ENCODE measurements at regions not wholly inside any gene's neighbourhood (a gene's known extent, or its start where the extent isn't known, plus 50 kb on each side); places are given as distances from the start of the nearest gene placed in this dataset.

DNA sequence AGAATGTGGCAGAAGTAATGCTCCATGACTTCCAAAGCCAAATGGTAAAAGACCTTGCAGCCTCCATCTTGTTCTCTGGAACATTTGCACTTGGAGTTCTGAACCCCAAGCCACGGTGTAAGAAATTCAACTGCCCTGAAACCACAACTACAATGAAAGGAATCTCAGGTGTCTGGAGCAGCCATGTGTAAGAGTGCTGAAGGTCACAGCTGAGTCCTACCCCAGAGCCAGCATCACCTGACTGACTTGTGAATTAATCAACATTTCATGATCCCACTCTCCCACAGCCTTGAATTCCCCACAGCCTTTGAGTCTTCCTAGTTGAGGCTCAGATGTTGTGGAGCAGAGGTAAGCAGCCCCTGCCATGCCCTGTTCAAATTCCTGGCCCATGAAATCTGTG, 192.8 kb upstream of the CAMK1G start:
- no peak for DNase-seq

DNA sequence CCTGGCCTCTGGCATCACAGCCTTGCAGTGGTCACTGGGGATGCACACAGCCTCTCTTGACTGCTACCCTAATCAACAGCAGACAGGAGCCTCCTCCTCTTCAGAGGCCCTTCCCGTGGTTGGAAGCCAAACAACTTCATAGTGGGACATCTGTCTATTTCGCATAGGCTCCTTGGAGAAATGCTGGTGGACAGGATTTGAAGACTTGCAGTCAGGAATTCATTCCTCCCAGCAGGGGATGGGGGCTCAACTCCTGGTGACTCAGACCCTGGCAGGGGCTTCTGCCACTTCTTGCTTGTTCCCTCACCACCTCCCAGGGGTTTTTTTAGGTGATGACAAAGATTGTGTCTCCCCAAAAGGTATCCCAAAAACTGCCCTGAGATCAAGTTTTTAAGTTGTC, 191.7 kb upstream of the CAMK1G start:
- DNase-seq = no peak

- no peak for DNase-seq
Observed at GRCh38 chr1:209395169-209395568, 188.3 kb upstream of the CAMK1G start.

- peak; percentile 57 for DNase-seq
Observed at GRCh38 chr1:209397371-209397770, 186.1 kb upstream of the CAMK1G start.

DNA sequence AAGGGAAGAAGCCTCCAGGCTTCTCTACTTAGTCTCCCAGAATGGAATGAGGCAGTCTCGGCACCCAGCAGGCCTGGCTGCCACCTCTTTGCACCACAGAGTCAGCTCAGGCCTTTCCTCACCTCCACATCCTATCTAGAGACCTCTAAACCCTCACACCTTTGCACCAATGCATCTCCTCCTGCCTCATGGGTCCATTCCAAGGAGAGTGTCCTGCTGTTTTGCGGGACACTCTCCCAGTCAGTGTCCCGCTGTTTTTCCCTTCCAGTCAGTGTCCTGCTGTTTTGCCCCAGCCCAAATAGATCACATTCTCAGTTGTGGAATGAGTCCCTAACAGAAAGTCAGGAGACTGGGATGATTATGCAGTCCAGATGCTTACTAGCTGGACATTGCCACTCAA, 185.6 kb upstream of the CAMK1G start:
- no peak for DNase-seq

GRCh38 chr1:209398313-209398991, 185.1 kb upstream of the CAMK1G start:
- DNase-seq = peak; percentile 83

DNA sequence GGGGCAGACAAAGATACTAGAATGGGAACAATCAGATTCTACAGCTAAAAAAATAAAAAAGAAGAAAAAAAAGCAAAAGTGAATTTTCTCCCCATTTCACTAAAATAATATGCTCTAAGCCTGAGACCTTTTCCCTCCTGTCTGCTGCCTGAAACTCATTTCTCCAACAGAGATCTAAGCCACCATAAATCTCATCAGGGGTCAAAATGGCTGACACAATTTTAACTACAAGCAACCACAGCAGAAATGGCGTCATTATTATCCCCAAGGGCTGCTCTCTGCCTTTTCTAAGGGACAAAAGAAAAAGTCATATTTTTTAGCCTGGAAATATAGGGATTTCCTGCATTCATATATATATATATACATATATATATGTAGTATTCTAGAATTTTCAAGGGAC, 183.7 kb upstream of the CAMK1G start:
- no peak for DNase-seq

DNA sequence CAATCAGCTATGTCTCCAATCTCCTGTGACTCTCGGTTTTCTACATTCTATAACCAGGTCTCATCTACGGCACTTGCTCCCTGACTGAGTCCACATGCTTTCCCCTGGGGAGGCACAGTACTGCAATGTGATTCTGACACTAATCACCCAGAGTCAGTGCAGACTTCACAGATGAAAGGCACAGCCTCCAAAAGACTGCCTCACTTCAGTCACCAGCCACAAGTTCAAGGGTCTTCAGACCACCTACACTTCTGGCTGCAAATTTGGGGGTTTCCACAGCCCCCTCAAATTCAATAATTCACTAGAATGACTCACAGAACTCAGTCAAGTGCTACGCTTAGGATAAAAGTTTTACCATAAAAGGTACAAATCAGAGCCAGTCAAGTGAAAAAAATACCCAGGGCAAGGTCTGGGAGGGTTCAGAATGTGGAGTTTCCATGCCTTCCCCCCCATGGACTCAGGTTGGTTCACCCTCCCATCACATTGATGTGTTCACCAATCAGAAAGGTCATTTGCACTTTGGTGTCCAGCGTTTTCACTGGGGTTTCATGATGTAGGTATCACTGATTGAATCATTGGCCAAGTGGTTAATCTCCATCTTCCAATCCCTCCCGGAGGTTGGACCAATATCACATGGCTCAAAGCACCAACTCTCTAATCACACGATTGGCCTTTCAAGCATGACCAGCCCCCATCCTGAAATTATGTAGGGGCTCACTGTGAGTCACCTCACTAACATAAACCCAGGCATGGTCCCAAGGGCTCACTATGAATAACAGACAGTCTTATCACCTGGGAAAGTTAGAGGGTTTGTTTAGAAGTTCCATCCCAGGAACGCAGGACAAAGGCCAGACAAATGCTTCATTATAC, 182.9 kb upstream of the CAMK1G start:
- no peak for DNase-seq

- peak; percentile 71 for DNase-seq
Observed at GRCh38 chr1:209402697-209403096, 180.8 kb upstream of the CAMK1G start.

DNA sequence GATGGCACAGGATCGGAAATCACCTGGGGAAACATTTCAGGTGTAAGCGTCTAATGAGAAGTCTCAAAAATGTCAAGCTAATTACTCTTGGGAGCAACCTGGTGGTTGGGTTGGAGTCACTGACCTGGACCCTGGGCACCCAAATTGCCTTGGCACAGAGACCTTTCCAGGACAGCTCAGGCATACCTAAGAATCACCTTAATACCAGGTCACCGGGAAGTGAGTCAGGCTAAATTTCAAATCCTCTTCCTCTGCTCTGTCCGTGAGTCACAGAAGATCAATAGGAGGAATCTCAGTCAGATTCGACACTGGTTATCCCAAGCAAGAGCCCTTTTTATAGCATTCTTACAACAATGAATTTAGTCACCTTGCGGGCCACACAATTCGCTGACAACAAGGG, 179.6 kb upstream of the CAMK1G start:
- no peak for DNase-seq

DNA sequence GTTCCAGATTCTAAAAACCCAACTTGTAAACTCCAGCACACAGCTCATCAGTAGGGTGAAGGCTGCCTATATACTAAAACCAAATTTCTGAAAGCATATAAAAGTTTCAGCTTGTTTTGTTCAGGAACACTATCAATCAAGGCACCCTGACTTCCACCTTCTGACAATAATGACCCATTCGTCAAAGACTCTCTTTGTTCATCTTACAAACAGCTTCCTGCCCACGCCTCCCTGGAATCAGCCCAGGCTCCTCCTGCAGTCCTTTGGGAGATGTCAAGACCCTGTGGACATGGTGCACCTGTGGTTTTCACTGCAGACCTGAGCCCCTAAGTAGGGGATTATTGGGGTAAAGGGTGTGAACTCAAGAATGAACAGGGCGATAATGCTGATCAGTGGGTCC, 178.9 kb upstream of the CAMK1G start:
- no peak for DNase-seq

GRCh38 chr1:209405183-209405814, 178.2 kb upstream of the CAMK1G start:
- peak; percentile 24 for DNase-seq

GRCh38 chr1:209406168-209406567, 177.3 kb upstream of the CAMK1G start:
- peak; percentile 19 for DNase-seq

- no peak for DNase-seq
Observed at GRCh38 chr1:209406595-209406994, 176.9 kb upstream of the CAMK1G start.

GRCh38 chr1:209409780-209410179, 173.7 kb upstream of the CAMK1G start:
- peak; percentile 26 for DNase-seq

DNA sequence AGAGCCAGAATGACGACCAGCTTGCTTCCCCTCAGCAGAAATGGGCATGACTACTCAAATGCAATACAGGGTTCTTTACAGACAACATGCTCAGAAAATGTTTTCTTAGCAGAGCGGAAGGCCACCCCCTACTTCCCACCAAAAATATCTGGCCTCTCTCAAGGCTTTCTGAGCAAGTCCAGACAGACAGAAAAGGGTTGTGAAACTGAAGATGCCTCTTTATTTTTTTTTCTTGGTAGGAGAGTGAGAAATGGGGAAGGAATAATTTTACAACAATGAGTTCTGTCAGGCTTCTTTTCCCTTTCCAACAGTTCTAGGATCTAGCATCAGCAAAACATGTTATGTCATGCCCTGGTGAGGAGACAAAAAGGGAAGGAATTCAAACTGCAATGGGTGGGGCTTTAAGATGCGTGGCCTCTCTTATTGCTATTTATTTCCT, 172.0 kb upstream of the CAMK1G start:
- DNase-seq = peak; percentile 89

- no peak for DNase-seq
Observed at GRCh38 chr1:209412036-209412435, 171.5 kb upstream of the CAMK1G start.

DNA sequence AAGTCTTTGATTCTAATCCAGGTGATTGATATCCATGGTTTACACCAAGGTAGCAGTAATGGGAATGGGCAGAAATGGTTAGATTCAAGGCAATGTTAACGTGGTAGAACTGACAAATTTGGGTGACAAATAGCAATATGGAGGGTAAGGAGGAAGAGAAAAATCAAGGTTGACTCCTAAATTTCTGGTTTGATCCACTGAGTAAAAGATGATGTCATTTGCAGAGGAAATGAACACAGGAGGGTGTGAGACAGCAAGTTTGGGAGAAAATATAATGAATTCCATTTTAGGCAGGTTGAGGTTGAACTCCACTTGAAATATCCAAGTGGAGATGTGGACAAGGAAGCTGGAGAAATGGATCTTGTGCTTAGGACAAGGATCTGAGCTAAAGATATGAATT, 170.9 kb upstream of the CAMK1G start:
- no peak for DNase-seq

DNA sequence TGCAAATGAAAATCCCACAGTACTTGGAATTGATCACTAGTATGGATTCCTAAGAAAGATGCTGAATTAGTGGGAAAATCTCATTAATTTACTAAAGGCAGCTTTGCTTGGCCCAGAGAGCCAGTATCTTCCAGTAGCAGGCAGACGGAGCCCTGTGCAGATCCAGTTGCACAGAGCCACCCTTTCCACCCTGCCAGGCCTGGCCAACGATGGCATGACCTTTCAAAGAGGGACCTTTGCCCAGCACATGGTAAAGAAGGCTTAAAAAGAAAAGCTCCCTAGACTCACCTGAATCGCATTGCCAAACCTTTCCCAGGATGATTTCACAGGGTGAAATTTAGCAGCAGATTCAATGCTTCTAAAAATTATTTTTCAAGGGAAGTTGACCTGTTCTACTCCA, 170.5 kb upstream of the CAMK1G start:
- DNase-seq = no peak

GRCh38 chr1:209414803-209415329, 168.6 kb upstream of the CAMK1G start:
- no peak for DNase-seq

DNA sequence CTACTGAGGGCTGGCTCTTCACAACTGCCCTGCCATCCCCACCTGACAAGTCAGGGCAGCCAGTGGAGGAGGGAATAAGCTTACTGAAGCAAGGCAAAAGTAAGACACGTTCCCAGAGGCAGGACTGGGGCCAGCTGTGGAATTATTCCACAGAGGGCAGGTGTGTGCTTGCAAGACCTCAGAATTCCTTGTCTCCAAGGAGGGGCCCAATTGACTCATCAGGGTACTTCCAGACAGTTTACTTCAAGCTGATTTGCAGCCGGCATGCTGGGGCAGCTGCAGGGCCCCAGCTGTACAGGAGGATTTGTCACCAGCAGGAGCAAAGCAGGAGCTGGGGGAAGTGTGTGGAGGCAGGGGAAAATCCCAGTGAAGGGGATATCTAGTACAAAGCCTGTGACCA, 167.5 kb upstream of the CAMK1G start:
- DNase-seq = peak; percentile 21

- DNase-seq = no peak
Observed at GRCh38 chr1:209416716-209417115, 166.8 kb upstream of the CAMK1G start.

DNA sequence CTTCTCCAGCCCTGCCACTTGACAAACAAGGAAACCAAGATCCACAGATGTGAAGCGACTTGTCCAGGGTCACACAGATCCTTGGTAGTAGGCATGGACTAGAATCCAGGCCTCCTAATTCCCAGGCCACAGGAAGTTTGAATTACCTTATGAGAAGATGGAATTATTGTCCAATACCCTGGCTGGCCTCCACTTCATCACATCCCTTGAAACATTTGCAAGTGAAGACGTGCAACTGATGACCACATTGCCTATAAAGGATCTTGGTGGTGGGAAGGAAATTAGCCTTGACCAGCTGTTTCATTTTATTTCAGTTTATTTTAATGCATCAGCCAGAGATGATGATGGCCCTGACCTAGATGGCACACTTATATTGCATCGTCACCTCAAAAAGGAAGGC, 165.8 kb upstream of the CAMK1G start:
- no peak for DNase-seq

DNA sequence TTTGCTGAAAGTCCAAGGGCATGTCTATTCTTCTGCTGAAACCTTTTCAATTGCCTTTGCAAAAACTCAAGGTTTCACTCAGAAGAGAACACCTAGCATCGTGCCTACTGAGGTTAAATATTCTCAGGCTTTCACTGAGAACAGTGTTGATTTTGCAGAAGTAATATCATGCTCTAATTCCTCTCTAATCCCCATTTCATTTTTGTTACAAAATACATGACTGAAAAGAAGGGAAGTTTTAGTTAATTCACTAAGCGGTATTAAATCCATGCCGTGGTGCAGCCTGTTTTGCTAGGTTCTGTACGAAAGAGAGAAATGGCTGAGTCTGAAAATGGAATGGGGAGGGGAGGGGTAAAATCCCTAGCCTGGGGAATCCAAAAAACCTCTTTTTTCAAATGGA, 163.2 kb upstream of the CAMK1G start:
- DNase-seq = peak; percentile 35

All from inflammatory macrophage treated with lipopolysaccharide for 4 hours (primary cell).